ENCODE measurements at regions not wholly inside any gene's neighbourhood (a gene's known extent, or its start where the extent isn't known, plus 50 kb on each side); places are given as distances from the start of the nearest gene placed in this dataset.

DNA sequence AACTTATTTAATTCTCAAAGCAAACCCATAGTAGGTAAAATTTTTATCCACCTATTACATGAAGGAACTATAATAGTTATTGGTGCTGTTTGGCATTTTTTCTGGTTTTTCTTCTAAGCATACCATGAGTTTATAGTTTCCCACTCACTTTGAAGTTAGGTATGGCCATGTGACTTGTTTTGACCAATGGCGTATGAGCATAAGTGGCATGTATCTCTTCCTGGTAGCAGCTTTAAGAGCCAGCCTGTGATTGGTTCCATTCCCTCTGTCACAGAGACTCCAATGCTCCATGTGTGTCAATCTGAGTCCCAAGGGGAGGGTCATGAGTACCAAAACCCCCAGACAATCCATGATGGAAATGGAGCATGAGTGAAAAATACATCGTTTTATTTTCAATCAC is 282.9 kb upstream of the N4BP1 start:
- no peak for DNase-seq (ENCODE audit: low read depth)

DNA sequence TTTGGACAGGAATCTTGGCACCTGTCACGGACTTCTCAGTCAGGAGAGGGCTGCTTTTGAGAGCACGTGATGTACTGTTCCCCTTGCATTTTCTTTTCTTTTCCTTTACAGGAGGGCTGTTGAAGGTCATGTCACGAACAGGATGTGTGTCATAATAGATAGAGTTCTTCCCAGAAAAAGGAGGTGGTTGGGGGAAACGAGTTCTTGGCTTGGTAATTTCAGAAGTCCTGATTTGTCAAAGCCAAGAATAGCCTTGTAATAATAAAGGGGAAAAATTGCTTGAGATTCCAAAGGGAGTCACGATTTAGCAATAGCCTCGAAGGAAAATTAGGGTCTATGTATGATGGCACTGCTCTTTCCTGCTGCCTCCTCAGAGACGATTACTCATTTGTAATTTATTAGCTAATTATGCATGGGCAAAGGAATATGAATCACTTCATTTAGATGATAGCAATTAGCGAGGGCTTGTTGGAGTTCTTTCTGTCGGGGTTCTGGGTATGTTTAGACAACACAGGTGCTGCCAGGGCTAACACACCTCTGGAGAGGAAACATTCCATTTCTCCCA is 277.7 kb upstream of the N4BP1 start:
- no peak for DNase-seq (ENCODE audit: low read depth)

- DNase-seq (ENCODE audit: low read depth), result no peak
These were observed 275.5 kb upstream of the N4BP1 start for GRCh38 chr16:48885471-48885870.

DNA sequence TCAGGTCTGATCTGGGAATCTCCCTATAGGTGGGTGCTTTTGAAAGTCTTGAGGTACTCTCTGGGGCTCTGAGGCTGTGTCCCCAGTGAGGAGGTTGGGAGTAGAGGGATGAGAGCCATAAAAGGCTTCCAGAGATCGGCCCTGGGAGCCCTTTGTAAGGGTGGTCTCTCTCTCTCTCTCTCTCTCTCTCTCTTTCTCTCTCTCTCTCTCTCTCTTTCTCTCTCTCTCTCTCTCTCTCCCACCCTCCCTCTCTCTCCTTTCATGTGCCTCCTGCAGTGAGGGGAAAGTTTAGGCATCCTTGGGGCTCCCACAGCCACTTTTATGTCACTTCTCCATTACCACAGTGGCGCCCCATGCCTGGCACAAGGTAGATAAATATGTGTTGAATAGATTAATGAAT is 271.3 kb upstream of the N4BP1 start:
- DNase-seq (ENCODE audit: low read depth), result no peak

- DNase-seq (ENCODE audit: low read depth), result no peak
These were observed 269.5 kb upstream of the N4BP1 start for GRCh38 chr16:48879223-48880122.

GRCh38 chr16:48877946-48878345 is 268.0 kb upstream of the N4BP1 start:
- no peak for DNase-seq (ENCODE audit: low read depth)

- DNase-seq (ENCODE audit: low read depth), result no peak
These were observed 260.2 kb upstream of the N4BP1 start for GRCh38 chr16:48870141-48870540.

GRCh38 chr16:48865520-48865919 is 255.5 kb upstream of the N4BP1 start:
- DNase-seq (ENCODE audit: low read depth), result no peak

DNA sequence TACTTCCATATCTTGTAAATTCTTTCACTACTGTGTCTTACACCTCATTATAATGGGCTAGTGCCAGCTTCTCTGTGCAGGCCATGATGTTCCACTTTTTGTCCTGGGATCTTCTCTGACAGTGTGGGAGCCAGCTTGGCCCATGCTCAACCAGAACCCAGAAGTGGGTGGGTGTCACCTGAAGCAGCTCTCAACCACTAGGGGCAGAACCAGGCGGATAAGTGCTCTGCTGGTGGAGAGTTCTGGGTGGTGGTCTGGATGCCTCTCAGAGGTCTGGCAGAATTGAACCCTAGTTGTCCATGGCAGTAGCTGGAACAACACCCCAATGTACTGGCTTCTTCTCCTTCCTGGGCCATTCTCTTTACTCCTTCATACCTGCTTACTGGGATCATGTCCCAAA is 254.1 kb upstream of the N4BP1 start:
- DNase-seq (ENCODE audit: low read depth), result no peak

DNA sequence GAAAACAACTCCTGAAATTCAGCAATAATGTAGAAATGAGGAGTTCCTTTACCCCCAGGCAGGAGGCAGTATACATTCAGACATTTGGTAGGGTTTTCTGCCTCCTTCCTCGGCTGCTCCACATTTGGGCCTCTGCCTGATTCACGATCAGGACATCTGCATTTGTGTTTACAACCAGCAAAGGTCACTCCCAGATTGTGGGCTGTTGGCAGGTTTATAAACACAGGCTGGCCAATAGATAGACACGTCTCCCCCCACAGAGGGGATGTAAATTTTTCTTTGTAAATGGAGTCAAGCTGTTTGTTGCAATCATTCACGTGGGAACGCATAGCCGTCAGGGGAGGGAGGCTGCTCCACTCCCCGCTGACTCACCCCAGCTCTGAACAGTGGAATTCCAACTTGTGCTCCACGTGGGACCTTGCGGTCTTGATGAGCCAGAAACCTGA is 252.1 kb upstream of the N4BP1 start:
- peak; percentile 1 for DNase-seq (ENCODE audit: low read depth)

DNA sequence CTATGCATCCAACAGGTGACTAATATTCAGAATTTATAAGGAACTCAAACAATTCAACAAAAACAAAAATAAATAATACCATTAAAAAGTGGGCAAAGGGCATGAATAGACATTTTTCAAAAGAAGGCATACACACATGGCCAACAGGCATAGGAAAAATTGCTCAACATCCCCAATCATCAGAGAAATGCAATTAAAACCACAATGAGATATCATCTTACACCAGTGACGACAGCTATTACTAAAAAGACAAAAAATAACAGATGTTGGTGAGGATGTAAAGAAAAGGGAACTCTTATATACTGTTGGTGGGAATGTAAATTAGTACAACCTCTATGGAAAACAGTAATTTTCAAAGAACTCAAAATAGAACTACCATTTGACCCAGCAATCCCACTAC is 250.4 kb upstream of the N4BP1 start:
- DNase-seq (ENCODE audit: low read depth), result no peak

DNA sequence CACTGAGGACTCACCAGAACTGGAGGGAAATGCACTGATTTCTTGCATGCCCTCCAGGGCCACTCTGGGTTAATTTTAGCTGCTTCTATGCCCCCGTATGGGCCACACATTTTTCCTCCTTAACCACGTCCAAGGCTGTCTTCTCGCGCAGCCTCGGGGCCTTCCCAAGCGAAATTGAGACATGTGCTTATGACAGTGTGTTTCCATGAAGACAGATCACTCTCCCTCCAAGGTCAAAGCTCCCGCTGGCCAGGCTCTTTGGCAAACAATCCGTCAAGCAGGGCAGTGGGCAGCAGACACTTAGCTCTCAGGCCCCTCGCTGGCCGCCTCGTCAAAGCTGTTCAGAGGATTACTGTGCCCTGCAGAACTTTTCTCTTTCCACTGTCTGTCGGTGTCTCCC is 243.0 kb upstream of the N4BP1 start:
- DNase-seq (ENCODE audit: low read depth), result no peak

- DNase-seq (ENCODE audit: low read depth), result no peak
These were observed 242.5 kb upstream of the N4BP1 start for GRCh38 chr16:48852458-48852857.

DNA sequence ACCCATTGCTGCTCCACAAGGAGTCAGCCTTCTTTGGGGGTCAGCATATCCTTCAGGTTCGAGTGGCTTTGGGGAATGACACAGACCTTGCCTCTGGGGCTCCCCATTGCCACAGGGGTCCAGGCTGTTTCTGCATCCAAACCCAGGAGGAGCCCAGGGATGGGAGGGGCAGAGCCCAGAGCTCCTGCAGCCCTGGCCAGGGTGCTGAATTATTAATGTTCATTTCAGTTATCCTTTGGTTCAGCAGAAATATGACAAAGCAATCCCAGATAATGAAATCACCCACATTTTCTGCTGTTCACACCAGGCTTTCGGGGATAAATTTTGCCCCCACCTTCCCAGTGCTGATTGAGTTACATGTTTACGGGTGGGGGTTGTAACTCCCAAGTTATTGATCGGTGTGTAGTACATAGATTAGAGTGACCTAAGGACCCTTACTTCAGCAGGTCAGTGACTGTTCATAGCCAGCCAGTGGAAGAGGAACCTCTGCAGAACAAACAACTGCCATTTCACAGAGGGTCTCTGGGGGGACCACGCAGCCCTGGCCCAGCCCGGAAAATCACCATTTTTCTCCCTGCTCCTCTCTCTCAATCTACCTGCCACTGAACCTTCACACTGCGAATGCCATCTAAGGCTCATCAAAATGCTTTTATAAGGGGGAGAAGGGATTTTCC is 240.3 kb upstream of the N4BP1 start:
- no peak for DNase-seq (ENCODE audit: low read depth)

DNA sequence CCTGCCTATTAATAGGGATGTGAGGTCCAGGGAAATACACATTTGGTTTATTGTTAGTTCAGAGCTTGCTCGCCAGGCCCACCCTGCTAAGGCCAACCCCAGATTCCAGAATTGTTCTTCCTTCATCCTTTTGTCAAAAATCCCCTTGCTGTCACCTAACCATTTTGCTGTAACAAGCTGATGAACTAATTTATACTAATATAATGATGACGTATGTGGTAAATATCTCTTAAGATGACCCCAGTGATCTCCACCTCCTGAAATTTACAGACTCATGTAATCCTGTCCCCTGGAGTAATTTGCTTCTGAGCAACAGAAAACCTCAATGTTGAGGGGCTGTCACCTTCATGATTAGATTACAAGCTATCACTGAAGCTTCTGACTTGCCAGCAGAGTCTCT is 236.3 kb upstream of the N4BP1 start:
- no peak for DNase-seq (ENCODE audit: low read depth)

GRCh38 chr16:48845261-48845660 is 235.3 kb upstream of the N4BP1 start:
- DNase-seq (ENCODE audit: low read depth), result no peak

GRCh38 chr16:48838349-48838748 is 228.4 kb upstream of the N4BP1 start:
- no peak for DNase-seq (ENCODE audit: low read depth)

- no peak for DNase-seq (ENCODE audit: low read depth)
These were observed 226.7 kb upstream of the N4BP1 start for GRCh38 chr16:48836636-48837035.

DNA sequence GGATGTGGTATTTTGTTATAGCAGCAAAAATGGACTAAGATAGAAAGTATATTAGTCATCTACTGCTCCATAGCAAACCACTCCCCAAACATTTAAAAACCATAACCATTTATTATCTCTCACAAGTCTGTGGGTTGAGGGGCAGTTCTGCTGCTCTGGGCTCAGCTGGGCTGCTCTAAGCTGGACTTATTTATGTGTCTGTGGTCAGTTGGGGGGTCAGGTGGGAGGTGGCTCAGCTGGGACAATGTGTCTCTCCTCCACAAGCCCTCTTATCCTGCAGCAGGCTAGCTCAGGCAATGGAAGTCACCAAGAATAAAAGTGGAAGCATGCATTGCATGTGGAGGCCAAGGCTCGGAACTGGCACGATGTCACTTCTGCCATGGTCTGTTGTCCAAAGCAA is 226.1 kb upstream of the N4BP1 start:
- no peak for DNase-seq (ENCODE audit: low read depth)

DNA sequence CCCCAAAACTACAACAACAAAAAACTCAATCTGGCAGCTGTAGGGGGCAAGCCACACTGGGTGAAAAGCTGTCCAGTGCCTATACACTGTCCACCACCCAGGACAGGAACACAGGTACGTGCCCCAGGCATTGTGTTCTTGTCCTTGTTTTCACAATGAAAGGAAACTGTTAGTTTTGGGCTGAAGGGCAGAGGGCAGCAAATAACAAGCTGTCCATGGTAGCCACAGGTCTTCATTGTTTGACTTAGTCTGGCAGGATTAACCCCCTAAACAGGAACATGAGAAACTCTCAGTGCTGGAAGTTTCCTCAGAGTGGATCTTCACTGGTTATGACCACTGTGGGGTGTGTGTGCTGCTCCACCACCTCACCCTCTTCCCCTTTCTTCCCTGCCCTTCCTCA is 224.6 kb upstream of the N4BP1 start:
- no peak for DNase-seq (ENCODE audit: low read depth)

GRCh38 chr16:48833461-48833860 is 223.5 kb upstream of the N4BP1 start:
- no peak for DNase-seq (ENCODE audit: low read depth)

DNA sequence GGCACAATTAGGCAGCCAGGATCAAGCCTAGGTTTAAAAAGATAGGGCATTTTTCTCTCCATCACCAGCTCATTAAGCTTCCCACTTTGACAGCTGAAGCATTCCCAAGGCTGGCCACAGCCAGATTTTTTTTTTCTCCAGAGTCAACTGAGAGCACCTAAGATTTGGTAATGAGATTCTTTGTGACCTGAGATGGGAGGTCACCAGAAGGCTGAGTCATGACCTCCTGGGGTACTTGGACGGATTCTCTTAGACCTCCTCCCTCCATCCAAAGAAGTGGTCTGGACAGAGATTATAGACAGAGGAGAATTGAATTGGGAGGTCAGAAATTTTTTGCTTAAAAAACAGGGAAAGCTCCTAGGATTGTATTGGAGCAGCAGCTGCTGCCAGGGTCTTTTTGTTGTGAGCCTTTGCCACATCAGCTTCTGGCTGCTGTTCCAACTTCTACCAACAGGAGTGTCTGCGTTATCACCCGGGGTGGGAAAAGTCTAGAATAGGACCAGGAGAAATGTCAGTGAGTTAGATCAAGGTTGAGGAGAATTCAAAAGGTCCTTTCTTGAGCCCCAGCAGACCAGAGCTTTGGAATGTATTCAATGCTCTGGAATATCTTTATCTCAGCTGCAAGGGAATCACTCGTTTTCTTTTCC is 221.2 kb upstream of the N4BP1 start:
- DNase-seq (ENCODE audit: low read depth), result no peak
